T-helper 17 cell (primary cell): ENCODE measurements at regions not wholly inside any gene's neighbourhood (a gene's known extent, or its start where the extent isn't known, plus 50 kb on each side); places are given as distances from the start of the nearest gene placed in this dataset.

Experiments used
- ATAC-seq: fragments of 150-1000 bp; cut with Tn5 transposase; 2 replicates; pipeline ENCODE4 v1.10.0; 2021; ENCODE audit warnings: mild to moderate bottlenecking, moderate library complexity
- DNase-seq, 3 donors: peaks; one replicate each; pipeline versions ENCODE4 v3.0.0 to v3.0.0-alpha.2; 2020 to 2021
- H3K9me3 ChIP-seq: one replicate; pipeline ENCODE4 v1.7.0; 2013; ENCODE audit warnings: low read length, mild to moderate bottlenecking; ENCODE audit not compliant: control insufficient read depth, poor library complexity, severe bottlenecking
- H3K27ac Mint-ChIP-seq: one replicate; pipeline ENCODE4 v1.8.0; 2022; ENCODE audit warnings: mild to moderate bottlenecking, moderate library complexity, mixed read lengths
- H3K27me3 Mint-ChIP-seq: one replicate; pipeline ENCODE4 v1.8.0; 2022; ENCODE audit warnings: mixed read lengths
- H3K36me3 Mint-ChIP-seq: one replicate; pipeline ENCODE4 v1.8.0; 2022; ENCODE audit warnings: low read depth, mixed read lengths
- H3K4me1 Mint-ChIP-seq: one replicate; pipeline ENCODE4 v1.8.0; 2022; ENCODE audit warnings: mild to moderate bottlenecking, mixed read lengths
- H3K4me3 Mint-ChIP-seq: one replicate; pipeline ENCODE4 v1.8.0; 2022; ENCODE audit warnings: mild to moderate bottlenecking, moderate library complexity, mixed read lengths

DNA sequence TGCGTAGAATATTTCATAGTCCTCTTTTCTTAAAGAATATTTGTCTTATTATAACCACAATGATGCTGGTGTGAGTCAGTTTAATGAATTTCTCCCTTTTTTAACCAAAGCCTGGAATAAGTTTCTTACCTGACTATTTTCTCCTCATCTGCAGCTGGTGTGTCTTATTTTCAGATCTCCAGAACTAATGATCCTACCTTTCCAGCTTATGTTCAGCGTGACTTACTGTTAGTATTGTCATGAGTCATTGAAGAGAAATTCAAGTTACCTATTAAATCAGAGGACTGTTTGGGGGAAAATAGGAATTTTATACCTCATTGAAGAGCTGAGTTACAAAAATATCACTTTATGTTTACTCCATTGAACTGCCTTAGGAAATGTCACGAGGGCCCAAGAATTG, 482.1 kb downstream of the RWDD3 start:
- Mint-ChIP-seq H3K4me3 (no peak overlapping the region), H3K27me3 (no peaks in the 10 kb centered on the region), H3K27ac (no peak overlapping the region), H3K4me1 (no peaks in the 10 kb centered on the region), H3K36me3 (no peaks in the 10 kb centered on the region)
- no peaks in the 10 kb centered on the region for H3K9me3 ChIP-seq
- ATAC-seq (no peak), DNase-seq (no peak)

DNA sequence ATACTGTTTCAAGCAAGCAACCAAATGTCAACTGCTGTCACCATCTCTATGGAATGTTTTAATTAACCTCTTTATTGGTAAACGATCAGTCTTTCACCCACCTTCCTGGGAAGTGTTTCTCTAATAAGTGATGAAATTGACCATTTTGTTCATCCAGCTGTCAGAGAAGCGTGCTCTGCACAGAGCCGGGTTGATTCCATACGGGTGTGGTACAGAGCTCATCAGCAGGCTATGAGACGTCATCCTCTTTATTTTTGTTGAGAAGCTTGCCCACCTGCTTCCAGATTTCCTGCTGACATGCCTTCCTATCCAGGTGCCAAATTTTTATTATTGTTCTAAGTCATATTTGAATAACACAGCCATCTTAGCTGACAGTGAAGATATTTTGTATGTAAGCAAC, 482.5 kb downstream of the RWDD3 start:
- Mint-ChIP-seq H3K4me3 (no peak overlapping the region), H3K4me1 (no peaks in the 10 kb centered on the region), H3K27ac (no peak overlapping the region), H3K36me3 (no peaks in the 10 kb centered on the region), H3K27me3 (no peaks in the 10 kb centered on the region)
- DNase-seq, result no peak
- H3K9me3 ChIP-seq, result no peaks in the 10 kb centered on the region
- no peak for ATAC-seq

DNA sequence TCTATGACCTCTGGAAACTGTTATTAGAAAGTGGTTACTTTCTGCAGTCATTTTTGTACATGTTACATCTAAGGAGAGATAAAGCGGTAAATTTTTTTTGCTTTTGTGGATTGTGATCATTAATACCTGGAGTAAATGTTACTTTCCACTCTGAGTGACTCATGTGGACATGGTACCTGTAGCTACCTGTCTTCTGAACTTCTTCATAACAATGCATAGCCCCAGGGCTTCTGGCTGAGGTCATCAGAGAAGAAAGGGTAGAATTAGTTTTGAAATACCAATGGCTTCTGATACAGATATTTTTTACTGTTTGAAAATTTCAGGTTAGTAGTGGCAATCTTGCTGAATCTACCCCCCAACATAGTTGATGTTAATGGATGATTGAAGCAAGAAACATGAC, 489.3 kb downstream of the RWDD3 start:
- no peaks in the 10 kb centered on the region for H3K36me3 Mint-ChIP-seq
- DNase-seq (no peak), ATAC-seq (no peak)
- H3K27me3 Mint-ChIP-seq, result no peaks in the 10 kb centered on the region
- H3K9me3 ChIP-seq, result no peaks in the 10 kb centered on the region
- no peak overlapping the region for H3K4me3 Mint-ChIP-seq
- no peaks in the 10 kb centered on the region for H3K4me1 Mint-ChIP-seq
- H3K27ac Mint-ChIP-seq, result no peak overlapping the region

DNA sequence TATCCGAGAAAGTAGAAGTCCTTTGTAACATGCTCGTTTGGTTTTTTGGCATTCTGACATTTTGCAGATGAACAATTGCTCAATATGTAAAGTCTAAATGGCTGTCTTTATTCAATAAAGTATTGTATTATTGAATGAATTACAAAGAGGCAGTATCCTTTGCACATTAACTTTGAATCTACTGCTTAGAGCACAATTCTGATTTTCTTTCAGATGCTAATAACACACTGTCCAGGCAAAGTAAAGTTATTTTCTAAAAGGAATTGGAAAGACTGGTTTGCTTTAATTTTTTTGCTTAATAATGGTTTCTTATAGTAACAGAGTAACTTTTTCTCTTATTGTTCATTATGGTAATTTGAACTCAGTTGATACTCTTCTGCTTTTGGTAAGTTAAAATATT, 494.8 kb downstream of the RWDD3 start:
- H3K4me1 Mint-ChIP-seq, result no peaks in the 10 kb centered on the region
- ATAC-seq (no peak), DNase-seq (no peak)
- H3K27me3 Mint-ChIP-seq, result no peaks in the 10 kb centered on the region
- H3K9me3 ChIP-seq, result no peaks in the 10 kb centered on the region
- H3K4me3 Mint-ChIP-seq, result no peak overlapping the region
- H3K36me3 Mint-ChIP-seq, result no peaks in the 10 kb centered on the region
- H3K27ac Mint-ChIP-seq, result no peak overlapping the region

DNA sequence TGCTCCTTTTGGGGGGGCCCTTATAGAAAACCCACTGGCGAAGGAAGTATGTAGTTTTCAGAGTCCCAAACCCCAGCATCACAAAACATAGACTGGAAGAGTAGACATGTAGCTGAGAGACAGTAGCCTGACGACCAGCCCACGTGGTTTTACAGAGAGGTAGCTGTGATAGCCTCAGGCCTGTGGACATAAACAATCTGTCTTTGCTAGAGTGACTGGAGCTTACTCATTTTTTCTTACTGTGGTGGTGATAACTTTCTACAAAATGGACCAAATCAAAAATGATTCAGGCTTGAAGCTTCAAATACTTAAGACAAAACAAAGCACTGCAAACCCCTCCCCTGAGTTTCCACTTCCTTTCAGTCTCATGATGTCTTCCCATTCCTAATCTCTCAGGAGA, 497.0 kb downstream of the RWDD3 start:
- Mint-ChIP-seq H3K4me3 (no peak overlapping the region), H3K27ac (no peak overlapping the region), H3K4me1 (no peaks in the 10 kb centered on the region), H3K27me3 (no peaks in the 10 kb centered on the region), H3K36me3 (no peaks in the 10 kb centered on the region)
- ATAC-seq, result no peak
- DNase-seq, result no peak
- H3K9me3 ChIP-seq, result no peaks in the 10 kb centered on the region

DNA sequence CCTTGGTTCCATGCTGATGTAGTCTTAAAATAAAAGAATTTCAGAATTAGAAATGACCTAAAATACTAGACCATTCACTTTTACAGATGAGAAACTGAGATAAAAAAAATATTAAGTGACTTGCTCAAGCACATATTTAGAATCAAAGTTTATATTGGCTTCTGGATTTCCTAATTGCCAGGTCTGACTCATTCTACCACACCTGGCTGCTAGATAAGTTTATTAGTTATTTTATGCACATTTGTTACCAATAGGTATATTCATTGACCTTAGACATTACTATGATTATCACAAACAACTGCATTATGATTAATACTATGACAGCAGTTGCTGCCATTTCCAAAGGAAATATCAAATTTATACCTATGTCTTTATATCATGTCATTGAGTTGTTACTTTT, 497.5 kb downstream of the RWDD3 start:
- H3K4me3 Mint-ChIP-seq, result no peak overlapping the region
- no peaks in the 10 kb centered on the region for H3K27me3 Mint-ChIP-seq
- no peaks in the 10 kb centered on the region for H3K36me3 Mint-ChIP-seq
- H3K9me3 ChIP-seq, result no peaks in the 10 kb centered on the region
- DNase-seq, result no peak
- no peak for ATAC-seq
- H3K27ac Mint-ChIP-seq, result no peak overlapping the region
- no peaks in the 10 kb centered on the region for H3K4me1 Mint-ChIP-seq

DNA sequence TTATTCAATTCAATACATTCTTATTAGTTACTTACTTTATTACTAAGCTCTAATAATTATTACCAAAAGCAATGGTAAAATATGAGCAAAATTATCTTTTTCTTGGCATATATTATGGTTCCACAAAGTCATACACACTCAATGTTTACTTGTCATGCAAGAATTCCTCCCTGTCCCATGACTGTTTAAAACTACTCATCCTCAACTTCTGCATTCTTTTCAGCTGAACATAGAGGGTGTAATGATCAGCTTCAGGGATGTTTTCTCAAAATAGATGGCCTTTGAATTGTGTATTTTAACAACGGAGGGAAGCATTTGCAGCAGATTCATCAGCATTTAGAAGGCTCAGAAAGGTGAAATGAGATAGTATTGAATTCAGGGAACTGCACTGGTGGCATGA, 499.0 kb downstream of the RWDD3 start:
- DNase-seq, result no peak

DNA sequence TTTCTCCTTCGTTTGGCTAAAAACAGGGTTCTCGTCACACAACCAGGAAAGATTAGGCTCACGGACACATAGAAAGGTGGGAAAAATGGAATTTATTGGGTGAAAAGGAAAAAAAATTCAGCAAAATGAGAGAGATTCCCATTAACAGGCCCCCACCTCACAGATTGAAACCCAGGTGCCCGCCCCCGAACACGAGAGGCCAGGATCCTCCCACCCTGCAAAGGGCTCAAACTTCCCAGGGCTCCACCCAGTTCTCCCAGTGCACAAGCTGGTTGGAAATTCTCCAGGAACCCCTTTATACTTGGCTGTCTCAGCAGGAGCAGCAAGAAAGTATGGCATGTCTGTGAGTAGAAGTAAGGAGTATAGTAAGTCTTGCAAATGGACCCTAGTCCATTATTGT, 499.7 kb downstream of the RWDD3 start:
- Mint-ChIP-seq H3K4me1 (no peaks in the 10 kb centered on the region), H3K27me3 (no peaks in the 10 kb centered on the region), H3K36me3 (no peaks in the 10 kb centered on the region), H3K27ac (no peak overlapping the region), H3K4me3 (no peak overlapping the region)
- H3K9me3 ChIP-seq, result no peaks in the 10 kb centered on the region
- DNase-seq, result no peak
- no peak for ATAC-seq

More for the DNA sequence above, 499.0 kb downstream of the RWDD3 start:
- no peaks in the 10 kb centered on the region for H3K9me3 ChIP-seq
- H3K36me3 Mint-ChIP-seq, result no peaks in the 10 kb centered on the region
- no peaks in the 10 kb centered on the region for H3K4me1 Mint-ChIP-seq
- ATAC-seq, result no peak
- no peak overlapping the region for H3K27ac Mint-ChIP-seq
- H3K4me3 Mint-ChIP-seq, result no peak overlapping the region
- H3K27me3 Mint-ChIP-seq, result no peaks in the 10 kb centered on the region

DNA sequence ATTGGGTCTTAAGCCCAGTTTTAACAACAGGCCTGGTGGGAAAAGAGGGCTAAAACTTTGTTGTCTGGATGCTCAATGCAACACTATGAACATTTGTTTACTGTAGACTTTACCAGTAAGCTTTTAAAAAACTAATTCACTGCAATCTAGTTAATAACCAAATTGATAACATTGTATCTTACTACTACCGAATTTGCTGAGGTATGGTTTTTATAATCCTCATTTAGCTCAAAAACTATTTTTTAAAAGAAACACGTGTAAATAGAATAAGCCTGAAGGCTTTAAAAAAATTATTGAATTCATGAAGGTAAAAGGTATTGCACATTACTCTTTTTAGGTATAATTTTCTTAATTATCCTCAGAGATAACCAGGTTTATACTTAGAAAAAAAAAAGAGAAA, 500.6 kb downstream of the RWDD3 start:
- Mint-ChIP-seq H3K36me3 (no peaks in the 10 kb centered on the region), H3K27ac (no peak overlapping the region), H3K4me3 (no peak overlapping the region), H3K4me1 (no peaks in the 10 kb centered on the region), H3K27me3 (no peaks in the 10 kb centered on the region)
- ATAC-seq, result no peak
- no peaks in the 10 kb centered on the region for H3K9me3 ChIP-seq
- no peak for DNase-seq

DNA sequence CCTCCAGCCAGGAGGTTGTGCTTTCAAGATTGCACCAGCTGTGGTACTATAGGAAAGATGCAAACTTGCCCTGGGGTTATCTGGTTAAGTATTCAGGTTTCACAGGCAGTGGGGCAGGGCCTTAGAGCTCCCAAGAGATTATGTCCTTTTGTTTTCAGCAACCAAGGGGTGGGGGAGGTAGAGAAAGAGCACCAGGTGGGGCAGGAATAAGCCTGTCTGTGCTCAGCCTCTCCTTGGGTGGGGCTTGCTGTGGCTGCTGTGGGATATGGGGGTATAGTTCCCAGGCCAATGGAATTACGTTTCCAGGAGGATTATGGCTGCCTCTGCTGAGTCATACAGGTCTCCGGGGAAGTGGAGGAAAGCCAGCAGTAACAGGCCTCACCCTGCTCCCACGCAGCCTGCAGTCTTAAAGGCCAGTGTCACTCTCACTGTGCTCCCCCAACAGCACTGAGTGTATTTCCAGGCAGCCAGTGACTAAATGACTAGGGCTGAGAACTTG, 508.6 kb downstream of the RWDD3 start:
- ATAC-seq (no peak), DNase-seq (no peak)
- H3K4me3 Mint-ChIP-seq, result no peak overlapping the region
- no peaks in the 10 kb centered on the region for H3K27me3 Mint-ChIP-seq
- no peaks in the 10 kb centered on the region for H3K4me1 Mint-ChIP-seq
- H3K36me3 Mint-ChIP-seq, result no peaks in the 10 kb centered on the region
- H3K9me3 ChIP-seq, result no peaks in the 10 kb centered on the region
- no peak overlapping the region for H3K27ac Mint-ChIP-seq

DNA sequence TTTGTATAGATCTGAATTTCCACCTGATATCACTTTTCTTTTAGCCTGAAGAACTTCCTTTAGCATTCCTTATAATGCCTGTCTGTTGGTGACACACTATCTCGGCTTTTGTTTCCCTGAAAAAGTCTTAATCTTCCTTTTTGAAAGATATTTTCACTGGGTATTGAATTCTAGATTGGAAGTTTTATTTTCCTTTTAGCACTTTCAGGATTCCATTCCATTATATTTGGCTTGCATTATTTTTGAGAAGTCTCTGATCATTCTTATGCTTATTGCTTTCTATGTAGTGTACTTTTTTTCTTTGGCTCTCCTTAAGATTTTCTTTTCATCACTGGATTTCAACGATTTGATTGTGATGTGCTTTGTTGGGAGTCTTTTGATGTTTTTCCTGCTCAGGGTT, 510.7 kb downstream of the RWDD3 start:
- DNase-seq (no peak), ATAC-seq (no peak)
- H3K4me3 Mint-ChIP-seq, result no peak overlapping the region
- H3K36me3 Mint-ChIP-seq, result no peaks in the 10 kb centered on the region
- no peak overlapping the region for H3K27ac Mint-ChIP-seq
- no peaks in the 10 kb centered on the region for H3K9me3 ChIP-seq
- H3K4me1 Mint-ChIP-seq, result no peaks in the 10 kb centered on the region
- no peaks in the 10 kb centered on the region for H3K27me3 Mint-ChIP-seq

DNA sequence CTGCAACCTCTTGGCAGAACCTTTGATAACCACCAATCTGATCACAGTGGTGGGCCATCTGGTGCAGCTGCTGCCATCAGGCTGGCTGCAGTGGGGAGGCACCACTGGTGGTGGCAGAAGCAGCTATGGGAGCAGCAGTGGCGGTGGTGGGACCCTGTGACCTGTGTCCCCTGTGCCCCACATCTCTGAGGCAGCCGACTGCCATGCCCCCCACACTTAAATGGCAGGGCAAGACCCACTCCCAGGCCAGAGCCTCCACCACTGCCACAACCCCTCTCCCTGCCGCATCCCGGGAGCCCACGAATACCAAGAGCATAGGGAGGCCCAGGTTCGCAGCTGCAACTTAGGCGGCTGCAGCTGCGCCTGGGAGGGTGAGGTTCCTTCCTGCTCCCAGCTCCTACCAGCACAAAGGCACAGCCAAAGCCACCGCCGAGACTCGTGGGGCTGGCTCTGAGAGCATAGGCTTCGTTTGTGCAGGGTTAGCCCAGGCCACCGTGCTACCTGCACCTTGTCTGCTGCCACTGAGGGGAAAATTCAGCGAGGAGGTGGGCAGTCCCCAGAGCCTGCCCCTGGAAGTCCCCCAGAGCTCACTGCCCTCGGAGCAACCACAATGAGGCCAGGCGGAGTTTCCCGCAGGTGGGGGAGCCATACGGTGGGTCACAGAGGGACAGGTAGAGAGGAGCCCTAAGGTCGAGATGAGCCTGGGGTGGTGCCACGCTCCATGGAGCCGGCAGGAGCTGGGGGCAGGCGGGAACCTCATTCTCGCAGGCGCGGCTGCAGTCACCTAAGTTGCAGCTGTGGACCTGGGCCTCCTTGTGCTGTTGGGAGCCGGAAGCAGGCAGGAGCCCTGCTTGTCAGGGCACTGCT, 518.7 kb downstream of the RWDD3 start:
- no peak overlapping the region for H3K27ac Mint-ChIP-seq
- no peaks in the 10 kb centered on the region for H3K4me1 Mint-ChIP-seq
- no peak overlapping the region for H3K4me3 Mint-ChIP-seq
- no peak for DNase-seq
- no peaks in the 10 kb centered on the region for H3K9me3 ChIP-seq
- H3K36me3 Mint-ChIP-seq, result no peaks in the 10 kb centered on the region
- ATAC-seq, result no peak
- no peaks in the 10 kb centered on the region for H3K27me3 Mint-ChIP-seq

DNA sequence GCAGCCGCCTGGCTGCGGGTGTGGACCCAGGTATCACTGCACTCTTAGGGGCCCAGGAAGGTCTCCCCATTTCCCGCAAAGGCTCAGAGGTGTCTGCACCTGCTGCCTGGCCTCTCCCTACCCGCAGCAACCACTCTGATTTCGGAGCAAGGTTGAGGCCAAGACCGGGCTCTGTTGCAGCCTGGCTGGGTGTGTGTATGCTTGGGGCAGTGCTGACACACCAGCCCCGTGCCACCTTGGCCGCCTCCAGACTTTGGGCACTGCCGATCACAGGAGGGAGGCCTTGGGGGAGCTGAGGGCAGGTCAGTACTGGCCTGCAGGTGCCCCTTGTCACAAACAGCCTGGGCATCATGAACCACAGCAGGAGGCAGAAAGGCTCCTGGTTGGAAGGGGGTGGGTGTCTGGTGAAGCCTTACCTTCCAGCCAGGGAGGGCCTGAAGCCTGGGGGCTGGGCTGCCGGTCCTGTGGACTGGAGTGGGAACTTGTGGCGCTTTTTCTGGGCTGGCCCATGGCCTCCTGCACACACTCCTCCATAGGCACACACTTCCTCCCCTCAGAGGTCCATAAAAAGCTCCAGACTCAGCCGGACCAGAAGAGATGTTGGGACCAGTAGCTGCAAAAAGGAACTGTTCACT, 519.5 kb downstream of the RWDD3 start:
- H3K4me3 Mint-ChIP-seq, result no peak overlapping the region
- no peak overlapping the region for H3K27ac Mint-ChIP-seq
- no peaks in the 10 kb centered on the region for H3K36me3 Mint-ChIP-seq
- no peaks in the 10 kb centered on the region for H3K4me1 Mint-ChIP-seq
- ATAC-seq (no peak), DNase-seq (no peak)
- H3K27me3 Mint-ChIP-seq, result no peaks in the 10 kb centered on the region
- H3K9me3 ChIP-seq, result no peaks in the 10 kb centered on the region

DNA sequence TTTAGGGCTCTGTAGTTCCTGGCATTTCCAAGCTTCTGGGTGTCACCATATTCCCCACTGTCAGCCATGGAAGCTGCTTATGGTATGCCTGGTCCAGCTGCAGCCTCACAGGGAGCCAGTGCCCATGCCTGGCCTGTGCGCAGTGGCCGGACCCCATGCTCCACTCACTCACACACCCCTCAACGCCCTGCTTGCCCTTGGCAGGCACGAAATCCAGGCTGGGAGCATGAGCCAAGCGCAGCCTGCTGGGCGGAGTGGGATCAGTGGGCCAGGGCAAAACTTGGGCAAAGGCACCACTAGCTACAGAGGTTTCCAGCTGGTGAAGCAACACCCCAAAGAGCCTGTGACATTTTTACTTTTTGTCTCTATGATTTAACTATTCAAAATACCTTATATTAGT, 520.4 kb downstream of the RWDD3 start:
- Mint-ChIP-seq H3K27ac (no peak overlapping the region), H3K36me3 (no peaks in the 10 kb centered on the region), H3K4me1 (no peaks in the 10 kb centered on the region), H3K4me3 (no peak overlapping the region), H3K27me3 (no peaks in the 10 kb centered on the region)
- H3K9me3 ChIP-seq, result no peaks in the 10 kb centered on the region
- DNase-seq, result no peak
- no peak for ATAC-seq
